ENCODE measurements at regions not wholly inside any gene's neighbourhood (a gene's known extent, or its start where the extent isn't known, plus 50 kb on each side); places are given as distances from the start of the nearest gene placed in this dataset.

DNA sequence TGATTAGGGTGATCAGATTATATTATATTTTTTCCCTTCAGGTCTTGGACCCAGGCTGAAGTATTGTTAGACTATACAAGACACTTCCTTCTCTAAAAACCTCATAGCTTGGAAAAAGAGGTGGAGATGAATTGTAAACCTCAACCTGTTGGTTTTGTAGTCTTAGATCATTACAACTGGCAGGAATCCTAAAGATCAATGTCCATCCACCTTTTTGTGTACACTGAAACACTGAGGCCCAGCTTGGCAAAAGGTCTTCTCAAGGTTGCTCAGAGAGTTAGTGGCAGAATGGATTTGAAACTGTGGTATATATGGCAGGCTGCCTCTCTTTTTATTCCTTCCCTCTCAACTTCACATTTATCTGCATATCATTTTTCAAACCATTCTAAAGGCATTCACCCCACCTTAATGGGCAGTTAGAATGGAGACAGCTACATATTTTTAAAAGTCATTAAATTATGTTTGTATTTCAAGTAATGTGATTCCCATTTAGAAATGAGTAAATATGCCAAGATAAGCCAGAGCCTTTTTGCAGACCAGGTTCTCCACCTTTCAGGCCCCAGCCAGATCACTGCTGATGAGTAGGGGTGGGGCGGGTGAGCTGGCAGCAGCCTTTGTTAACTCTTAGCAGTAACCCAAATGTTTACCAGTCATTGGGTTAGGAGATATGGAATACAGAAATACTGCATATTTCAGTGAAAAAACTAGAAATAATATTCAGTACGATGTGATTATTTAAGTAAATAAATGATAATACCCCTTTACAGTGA lies 243.2 kb upstream of the F9 start:
- DNase-seq = no peak

DNA sequence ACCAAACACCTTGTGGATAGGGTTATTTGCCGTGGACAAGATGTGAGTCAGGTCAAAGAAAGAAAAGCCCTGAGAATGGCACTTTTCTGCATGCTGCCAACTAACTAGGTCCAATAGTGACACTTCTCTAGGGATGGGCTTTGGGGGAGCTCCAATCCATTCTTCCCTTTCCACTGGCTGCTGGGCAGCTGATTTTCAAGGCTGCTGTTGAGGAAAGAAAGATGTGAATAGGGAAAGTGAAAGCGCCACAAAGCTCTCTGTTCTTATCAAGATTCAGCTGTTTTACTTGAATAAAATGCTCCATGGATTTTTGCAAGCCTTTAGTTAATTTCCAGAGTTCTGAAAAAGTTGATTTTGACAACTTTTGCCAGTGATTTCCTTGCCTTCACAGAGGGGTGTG lies 244.2 kb upstream of the F9 start:
- no peak for DNase-seq

DNA sequence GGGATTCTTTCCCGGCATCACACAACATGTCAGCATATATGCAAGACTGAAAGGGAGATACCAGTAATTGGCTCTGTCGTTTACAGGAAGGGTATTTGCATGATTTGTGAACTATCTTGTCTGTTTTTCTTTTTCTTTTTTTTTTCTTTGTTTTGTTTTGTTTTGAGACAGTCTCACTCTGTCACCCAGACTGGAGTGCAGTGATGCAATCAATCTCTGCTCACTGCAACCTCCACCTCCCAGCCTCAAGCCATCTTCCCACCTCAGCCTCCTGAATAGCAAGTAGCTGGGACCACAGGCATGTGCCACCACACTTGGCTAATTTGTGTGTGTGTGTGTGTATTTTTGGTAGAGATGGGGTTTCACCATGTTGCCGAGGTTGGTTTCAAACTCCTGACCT lies 262.7 kb upstream of the F9 start:
- no peak for DNase-seq

DNA sequence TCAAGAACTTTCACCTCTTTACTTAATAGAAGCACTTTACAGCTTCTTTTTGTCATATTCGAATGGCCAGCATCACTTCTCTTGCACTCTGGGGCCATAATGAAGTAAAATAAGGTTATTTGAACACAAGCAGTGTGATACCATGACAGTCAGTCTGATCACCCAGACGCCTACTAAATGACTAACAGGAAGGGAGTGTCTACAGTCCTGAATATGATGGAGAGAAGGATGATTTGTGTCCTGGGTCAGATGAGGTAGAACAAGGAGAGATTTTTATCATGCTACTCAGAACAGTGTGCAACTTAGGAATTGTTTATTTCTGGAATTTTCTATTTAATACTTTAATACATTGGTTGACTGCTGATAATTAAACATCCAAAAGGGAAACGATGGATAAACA lies 284.2 kb upstream of the F9 start:
- no peak for DNase-seq

DNA sequence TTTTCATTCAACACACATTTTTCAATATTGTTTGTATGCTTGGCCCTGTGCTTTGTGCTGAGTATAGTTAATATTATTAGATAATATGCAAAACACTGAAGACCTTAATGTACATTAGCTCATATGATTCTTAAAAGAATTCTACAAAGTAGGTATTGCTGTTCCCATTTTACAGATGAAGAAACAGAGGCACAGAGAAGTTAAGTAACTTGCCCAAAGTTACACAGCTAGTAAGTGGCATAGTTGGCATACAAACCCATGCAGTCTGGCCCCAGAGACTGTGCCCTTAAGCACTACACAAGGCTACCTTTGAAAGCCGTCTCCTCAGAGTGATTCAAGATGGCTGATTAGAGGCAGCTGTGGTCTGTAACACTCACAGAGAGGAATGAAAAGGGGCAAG lies 293.4 kb upstream of the F9 start:
- no peak for DNase-seq

DNA sequence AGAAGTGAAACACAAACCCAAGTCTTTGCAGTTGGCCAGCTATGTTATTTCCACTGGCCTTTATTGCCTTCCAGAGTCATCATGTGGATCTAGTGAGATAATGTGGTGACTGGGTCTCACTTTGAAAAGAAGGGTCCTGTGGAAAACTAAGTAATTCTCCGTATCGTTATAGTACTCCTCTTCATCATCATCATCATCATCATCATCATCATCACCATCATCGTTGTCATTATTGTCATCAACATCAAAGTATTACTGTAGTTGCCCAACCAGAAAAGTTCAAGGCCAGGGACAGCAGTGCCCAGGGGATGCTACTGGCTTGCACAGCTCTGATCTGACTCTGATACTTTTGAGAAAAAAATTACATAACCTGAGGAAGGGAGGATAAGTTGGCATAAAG lies 295.6 kb upstream of the F9 start:
- no peak for DNase-seq

DNA sequence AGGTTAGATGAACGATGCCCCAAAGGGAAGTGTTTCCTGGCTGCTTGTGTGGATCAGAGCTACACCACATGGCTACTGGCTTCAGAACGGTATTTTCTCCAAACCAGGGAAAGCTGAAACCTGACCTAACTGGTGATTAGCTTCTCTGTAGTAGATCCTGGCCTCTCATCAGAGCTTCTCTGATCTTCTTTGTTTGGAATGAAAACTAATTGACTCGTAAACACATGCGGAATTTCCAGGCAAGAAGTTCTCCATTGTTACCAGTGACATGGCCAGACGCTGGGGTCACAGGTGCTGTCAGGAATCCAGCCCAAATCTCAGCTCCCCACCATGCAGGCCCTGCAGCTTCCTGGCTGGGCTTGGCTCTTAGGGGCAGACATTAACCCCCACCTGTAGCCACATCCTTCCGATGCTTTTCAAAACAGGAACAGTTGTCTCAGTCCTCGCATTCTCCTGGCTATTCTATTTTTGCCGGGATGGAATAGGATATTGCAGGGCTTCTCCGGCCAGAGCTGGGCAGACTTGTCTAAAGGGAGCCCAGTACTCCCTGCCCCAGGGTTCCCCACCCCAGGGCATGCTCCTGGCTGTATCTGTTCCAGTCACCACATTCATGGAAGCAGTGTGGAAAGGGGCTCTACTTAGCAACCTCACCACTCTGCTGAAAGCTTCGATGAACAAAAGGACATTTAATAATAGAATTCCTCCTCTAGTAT lies 305.4 kb upstream of the F9 start:
- no peak for DNase-seq

DNA sequence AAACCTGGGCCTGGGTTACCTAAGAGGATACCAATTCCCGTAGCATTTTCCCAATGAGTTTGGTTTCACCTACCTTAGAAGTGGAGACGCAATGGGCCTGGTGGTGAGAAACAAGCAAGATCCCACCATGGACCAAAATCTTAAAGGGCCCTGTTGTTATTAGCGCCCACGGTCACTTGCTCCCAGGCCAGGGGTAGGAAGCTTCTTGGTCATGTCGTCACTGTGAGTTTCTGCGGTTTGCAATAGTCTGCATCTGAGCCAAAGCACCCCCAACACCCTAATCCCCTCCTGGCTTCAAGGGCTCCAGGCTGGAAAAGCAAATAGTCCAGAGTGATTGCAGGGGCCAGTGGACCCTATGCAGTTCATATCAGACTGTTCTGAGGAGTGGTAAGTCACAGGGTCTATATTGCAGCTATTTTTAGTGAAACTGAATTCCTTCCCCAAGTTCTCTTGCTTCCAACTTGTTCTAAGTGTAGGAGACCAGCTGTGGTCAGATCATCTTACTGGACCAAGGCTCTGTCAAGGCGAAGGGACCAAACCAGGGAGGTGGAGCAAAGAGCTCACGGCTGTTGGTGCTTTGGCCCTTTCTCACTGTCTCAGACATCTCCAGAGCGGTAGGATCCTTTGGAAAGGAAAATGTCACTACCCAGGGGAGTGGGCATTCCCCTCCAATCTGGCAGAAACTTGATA lies 307.9 kb upstream of the F9 start:
- no peak for DNase-seq

DNA sequence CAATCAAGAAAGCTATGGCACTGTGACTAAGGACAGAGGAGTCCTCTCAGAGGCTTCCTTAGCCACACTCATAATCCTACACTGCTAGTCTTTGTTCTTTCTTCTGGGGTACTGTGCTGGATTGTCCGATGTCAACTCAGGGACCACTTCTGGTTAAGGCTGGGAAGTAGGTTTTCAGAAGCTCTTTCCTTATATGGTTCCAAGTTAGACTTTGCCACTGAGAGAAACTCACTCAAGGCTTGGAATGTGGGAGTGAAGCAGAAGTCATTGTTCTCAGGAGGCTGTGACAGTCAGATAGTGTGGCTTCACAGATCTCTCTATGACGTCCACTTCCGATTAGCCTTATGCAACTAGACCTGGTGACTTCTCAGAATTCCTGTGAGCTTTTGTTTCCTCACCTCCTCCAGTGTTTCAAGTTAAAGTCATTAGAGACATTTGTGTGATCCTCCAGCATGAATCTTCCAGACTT lies 317.3 kb upstream of the F9 start:
- DNase-seq = no peak

DNA sequence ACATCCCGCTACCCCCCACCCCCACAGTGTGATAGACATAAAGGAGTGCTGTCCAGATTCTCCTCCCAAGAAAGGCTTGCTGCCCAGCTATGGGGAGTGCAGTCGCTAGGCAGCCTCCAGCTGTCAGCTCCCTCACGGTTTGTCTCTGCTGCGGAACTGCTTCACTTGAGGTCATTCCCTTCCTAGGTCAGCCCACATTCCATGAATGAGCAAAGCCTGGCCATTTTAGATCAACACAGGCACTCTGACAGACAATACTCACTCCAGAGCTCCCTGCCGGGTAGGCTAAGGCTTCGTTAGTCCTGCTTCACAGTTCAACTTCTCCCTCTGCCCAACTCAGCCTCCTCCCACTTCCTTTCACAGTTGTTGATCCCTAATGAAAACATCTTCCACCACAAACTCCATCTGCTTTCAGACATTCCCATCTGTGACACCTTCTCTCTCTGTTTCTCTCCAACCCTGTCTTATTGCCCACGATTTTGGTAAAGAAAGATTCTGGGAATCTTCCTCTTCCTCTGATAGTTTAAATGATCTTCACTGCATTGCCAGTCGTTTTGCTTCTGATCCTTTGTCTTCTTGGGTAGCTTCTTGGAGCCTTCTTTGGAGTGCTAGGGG lies 318.9 kb upstream of the F9 start:
- no peak for DNase-seq

DNA sequence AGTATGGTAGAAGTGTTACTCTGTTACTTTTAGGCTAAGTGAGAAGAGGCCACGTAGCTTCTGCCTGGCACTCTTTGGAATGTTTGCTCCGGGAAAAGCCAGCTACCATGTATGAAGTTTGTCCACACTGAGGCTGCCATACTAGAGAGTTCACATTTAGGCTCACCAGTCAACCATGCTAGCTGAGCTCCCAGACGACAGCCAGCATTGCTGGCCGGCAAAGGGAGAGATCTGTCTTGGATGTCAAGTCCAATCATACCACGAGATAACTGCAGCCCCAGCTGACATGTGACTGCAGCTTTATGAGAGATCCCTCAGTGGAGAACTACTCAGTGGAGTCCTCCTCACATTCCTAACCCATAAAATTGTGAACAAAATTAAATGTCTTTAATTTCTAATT lies 321.2 kb upstream of the F9 start:
- no peak for DNase-seq

DNA sequence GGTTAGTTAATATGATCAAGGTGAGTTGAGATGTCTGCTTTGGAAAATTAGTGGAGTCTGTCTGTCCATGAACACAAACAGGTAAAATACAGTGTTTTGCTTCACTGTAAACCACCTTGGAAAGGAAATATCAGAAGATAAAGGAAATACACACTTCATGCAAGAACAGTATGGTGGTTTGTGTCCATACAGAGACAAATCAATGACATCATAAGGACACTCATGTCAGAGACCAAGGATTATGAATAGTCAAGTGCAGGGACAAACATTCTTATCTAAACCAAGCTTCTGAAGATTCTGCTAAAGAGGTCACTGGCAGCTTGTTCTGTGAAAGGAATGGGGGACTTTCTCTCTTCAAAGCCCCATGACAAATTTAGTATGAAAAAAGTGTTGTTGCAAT lies 322.9 kb upstream of the F9 start:
- no peak for DNase-seq

DNA sequence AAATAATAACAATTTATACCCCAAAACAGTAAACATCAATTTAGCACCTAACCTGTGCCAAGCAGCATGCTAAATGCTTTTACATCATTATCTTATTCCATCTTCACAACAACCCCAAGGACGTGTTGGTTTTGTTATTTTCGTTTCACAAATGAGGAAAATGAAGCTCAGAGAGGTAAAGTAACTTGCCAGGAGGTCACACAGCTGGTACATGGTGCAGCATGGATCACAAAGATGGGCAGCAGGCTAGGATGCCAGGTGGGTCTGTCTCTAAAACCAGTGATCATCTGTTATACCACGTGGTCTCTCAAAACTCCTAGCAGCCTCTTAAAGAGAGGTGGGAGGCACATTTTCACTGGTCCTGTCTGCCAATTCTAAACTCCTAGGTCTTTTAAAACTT lies 323.6 kb upstream of the F9 start:
- DNase-seq = no peak

DNA sequence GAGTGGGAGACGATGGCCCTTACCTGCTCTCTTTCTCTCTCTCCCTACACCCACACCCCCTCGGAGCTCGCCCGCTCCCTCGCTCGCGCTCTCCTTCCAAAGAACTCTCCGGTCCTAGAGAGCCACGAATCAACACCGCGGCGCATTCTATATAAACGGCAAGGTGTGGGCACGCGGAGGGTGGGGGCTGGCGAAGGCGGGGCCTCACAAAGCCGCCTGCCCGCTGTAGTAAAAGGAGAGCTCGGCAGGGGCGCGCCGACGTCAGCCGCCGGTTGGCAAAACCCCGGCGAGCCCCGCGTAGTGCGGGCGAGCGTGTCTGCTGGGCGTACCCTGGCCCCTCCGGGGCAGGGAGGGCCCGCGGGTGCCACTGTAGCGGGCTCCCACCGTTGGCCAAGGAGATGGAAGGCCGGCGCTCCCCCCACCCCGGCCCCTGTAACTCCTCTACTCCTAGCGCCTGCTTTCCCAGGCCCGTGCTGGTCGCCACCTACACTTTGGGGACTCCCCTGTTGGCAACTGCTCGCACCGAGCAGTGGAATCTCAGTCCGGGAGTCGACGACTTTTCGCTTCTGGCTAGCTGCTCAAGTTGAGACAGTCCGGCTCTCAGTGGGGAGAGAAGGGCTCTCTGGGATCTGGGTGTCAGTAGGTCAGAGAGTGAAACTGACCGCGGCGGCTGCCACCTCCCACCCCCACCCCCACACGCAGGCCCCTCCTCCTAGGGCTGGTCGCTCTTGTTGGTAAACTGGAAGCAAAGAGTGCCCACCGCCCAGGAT lies 325.5 kb upstream of the F9 start:
- peak; percentile 0 for DNase-seq

DNA sequence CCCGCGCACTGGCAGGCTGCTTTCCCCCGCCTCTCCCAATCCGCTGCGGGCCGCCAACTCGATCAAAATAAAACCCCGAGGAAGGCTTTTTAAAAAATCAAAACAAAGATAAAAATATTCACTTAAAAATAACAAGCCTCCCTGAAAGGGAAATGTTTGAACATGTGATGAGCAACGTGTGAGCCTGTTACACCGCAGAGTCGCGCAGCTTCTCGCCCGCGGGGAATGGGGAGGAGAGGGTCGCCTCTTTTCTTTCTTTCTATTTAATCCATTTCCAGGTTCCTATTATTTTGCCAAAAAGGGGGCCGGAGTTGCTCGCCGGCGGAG lies 326.0 kb upstream of the F9 start:
- DNase-seq = no peak

DNA sequence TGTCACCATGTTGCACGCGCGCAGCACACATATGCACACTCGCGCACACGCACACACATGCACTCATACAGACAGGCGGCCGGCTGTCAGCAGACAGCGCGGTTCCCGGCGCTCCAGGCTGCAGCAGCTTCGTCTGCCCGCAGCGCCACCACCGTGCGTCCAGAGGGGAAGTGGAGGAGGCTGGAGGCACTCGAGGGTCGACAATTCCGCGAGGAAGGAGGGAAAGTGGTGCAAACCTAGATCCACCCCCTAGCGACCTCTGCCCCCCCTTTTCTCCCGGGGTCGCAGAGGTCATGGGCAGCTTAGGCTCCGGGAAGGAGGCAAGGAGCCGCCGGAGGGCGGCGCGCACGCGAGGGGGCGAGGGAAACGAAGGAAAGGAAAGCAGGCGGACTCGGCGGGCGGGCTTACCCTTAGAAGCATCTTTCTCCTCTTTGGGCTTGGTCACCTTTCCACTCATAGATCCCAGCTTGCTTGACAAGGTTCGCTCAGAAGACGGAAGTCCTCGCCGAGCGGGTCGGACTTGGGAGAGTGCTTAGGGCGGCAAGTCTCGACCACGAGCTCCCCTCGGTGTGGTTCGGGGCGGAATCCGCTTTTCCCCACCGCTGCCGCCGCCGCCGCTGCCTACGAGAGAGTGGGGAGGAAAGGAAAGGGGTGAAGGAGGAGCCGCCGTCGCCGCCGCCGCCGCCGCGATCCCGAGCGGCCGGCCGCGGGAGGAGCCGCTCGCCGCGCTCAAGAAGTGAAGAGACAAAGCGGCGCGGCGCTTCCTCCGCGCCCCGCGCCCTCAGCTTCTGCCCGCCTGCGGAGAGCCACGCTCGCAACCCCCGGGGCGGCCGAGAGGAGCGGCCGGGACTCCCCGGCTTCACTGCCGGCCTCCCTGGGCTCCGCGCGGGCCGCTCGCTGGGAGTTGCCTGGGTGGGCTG lies 326.6 kb upstream of the F9 start:
- DNase-seq = no peak

DNA sequence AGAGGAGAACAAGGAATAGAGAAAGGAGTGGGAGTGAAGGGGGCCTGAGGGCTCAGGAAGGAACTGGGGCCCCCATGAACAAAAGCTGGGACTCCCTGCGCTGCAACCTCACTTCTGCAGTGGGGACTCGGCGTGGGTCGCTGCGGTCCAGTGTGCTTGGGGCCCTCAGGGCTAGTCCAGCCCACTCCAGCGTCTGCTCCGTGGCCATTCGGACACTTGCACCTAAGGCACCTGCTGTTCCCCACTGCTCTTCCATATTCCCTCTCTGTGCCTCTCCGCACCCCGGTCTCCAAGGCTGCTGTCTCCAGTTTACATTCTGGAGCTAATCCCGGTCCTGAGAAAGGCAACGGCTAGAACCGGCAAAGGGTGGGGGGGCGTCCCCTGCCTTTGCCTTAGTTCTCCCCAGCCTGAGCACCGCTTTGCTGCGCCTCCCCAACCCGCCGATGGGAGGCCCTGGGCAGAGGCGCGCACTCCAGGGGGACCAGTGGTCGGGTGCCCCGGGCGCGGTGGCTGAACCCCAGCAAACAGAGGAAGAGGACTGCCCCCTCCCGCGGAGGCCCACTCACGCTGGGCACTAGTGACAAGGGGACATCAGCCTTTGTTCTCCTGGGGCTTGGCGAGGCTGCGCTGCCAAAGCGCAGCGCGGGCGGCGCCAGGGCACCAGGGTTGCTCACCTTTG lies 327.7 kb upstream of the F9 start:
- DNase-seq = no peak

DNA sequence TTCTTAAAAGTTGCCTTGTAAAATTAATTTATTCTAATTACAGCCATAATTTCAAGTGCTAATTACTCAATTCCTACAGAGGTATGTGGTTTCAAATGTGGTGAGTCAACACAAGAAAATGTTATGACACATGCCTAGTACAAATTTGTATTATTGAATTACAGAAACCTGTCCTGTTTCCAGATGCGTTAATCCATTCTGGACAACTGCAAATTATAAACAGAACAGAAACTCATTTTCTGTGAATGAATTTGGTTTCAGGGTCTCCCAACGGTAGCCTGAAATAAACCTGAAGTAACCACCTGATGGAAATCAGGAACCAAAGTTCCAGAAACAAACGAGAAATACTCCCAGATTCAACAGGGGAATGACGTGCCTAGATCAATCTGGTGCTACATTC lies 328.6 kb upstream of the F9 start:
- no peak for DNase-seq

DNA sequence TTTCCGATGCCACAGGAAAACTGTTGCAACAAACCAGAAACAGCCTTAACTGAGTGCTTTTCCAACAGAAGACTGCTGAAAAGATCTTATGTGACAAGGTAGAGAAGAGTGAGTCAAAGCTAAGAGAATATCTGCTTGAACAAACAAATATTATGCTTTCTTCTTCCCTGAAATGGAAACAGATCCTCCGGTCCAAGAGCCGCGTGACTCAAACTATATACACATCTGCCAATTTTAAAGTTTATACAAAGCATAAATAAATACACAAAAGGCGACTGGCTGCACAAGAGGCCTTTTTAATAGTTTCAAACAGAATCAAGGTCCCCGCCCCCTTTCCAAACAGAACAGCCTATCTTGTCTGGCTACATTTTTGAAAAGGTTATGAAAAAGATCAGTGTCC lies 329.7 kb upstream of the F9 start:
- DNase-seq = no peak

DNA sequence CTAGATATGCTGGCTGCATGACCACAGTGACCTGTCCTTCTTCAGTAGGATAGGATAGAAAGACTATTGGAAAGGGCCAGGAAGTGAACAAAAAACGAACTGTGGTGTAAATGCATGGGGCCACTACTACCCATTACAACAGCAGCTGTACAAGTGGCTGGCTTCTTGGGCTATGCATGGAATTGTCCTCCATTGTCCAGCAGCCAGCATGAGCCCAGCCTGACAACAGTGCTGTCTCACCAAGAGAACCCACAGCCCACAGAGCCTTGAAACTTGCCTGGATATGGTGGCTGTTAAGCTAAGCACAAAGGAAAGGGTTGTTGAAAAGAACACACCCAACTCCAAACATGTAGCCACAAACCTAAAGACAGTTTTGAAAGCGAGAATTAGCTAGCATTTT lies 330.2 kb upstream of the F9 start:
- DNase-seq = no peak

DNA sequence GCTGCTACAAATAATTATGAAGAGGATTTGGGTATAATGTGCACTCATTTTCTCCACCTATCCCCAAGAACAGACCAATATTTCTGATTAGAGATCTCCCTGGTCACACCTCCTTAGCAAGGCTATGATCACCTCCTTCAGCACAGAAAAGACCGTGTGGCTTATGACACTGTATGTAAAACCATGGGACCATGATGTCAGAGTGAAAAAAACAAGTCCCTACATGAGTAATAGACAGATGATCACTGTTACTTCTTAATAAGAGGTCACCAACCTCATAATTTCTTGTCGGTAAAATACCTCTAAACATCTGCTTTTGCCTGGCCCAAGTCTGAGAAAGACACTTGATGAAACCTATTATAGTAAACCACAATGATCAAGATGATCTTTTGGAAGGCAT lies 330.6 kb upstream of the F9 start:
- DNase-seq = no peak

Measured in COR-L47 (cell line).